ENCODE measurements at regions not wholly inside any gene's neighbourhood (a gene's known extent, or its start where the extent isn't known, plus 50 kb on each side); places are given as distances from the start of the nearest gene placed in this dataset.

DNA sequence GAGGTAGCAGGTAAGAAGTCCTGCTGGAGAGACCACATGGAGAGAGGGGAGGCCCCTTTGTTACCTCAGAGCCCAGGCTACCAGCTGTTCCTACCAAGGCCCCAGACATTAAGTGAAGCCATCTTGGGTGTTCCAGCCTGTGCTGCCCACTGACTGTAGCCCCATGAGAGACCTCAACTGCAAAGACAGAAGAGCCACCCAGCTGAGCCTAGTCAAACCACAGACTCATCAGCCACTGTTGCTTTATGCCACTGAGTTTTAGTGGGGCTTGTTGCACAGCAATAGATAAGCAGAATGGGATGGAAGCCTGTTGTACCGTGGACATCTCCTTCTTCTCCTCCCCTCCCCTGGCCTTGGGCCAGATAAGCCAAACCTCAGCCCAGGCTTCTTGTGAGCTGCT, 83.9 kb downstream of the ADRA2C start:
- no peak for DNase-seq
- Mint-ChIP-seq H3K4me1 (ENCODE audit: low read depth) (no peaks in the 10 kb centered on the region), H3K4me3 (no peak overlapping the region), H3K36me3 (ENCODE audit: low read depth) (no peaks in the 10 kb centered on the region), H3K9me3 (peaks cover 4% of the 10 kb centered on the region), H3K27ac (no peak overlapping the region), H3K27me3 (peaks cover 13% of the 10 kb centered on the region)
- POLR2A ChIA-PET, result no interaction called here
- intact Hi-C loops (cut with micrococcal nuclease), result no loop called here
- TF ChIP-seq, protein P1, sequence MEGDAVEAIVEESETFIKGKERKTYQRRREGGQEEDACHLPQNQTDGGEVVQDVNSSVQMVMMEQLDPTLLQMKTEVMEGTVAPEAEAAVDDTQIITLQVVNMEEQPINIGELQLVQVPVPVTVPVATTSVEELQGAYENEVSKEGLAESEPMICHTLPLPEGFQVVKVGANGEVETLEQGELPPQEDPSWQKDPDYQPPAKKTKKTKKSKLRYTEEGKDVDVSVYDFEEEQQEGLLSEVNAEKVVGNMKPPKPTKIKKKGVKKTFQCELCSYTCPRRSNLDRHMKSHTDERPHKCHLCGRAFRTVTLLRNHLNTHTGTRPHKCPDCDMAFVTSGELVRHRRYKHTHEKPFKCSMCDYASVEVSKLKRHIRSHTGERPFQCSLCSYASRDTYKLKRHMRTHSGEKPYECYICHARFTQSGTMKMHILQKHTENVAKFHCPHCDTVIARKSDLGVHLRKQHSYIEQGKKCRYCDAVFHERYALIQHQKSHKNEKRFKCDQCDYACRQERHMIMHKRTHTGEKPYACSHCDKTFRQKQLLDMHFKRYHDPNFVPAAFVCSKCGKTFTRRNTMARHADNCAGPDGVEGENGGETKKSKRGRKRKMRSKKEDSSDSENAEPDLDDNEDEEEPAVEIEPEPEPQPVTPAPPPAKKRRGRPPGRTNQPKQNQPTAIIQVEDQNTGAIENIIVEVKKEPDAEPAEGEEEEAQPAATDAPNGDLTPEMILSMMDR (IDR thresholded peaks at IDR 0.05), result no peak
- ATAC-seq, result no peak
- CTCF ChIA-PET, result no interaction called here

DNA sequence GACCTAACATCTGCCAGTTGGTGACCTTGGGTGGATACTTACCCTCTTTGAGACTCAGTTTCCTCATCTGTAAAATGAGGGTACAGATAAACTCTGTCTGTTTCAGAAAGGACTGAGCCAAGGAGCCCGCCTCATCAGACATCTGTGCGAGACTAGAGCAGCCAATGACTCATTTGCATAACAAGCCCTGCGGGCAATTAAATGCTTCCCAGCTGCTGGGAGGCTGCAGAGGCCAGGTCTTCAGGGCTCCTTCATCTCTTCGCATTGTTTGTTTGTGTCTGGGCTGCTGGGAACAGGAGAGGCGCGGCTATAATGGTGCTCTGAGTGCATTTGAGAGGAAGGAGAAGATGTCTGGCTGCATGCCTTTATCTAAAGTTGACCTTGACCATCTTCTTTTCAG, 85.0 kb downstream of the ADRA2C start:
- H3K4me1 Mint-ChIP-seq (ENCODE audit: low read depth), result no peaks in the 10 kb centered on the region
- intact Hi-C loops (cut with micrococcal nuclease), result no loop called here
- TF ChIP-seq, protein P1 (IDR thresholded peaks at IDR 0.05), result no peak
- H3K4me3 Mint-ChIP-seq, result no peak overlapping the region
- POLR2A ChIA-PET, result no interaction called here
- H3K9me3 Mint-ChIP-seq, result peaks cover 4% of the 10 kb centered on the region
- ATAC-seq (no peak), DNase-seq (no peak)
- H3K27ac Mint-ChIP-seq, result no peak overlapping the region
- peaks cover 18% of the 10 kb centered on the region for H3K27me3 Mint-ChIP-seq
- CTCF ChIA-PET, result no interaction called here
- no peaks in the 10 kb centered on the region for H3K36me3 Mint-ChIP-seq (ENCODE audit: low read depth)

DNA sequence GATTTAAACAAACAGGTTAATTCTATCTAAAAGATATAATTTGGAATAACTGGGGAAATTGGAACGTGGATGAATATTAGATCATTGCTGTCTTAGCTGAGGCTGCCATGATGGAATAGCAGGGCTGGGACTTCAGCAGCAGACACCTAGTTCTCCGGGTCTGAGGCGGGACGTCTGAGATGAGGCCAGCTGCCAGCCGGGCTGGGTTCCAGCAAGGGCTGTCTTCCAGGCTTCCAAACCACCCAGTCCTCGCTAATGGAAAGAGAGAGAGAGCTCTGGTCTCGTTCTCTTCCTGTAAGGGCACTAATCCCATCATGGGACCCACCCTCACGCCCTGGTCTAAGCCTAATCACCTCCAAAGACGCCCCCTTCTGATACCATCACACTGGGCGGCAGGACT, 85.7 kb downstream of the ADRA2C start:
- DNase-seq, result no peak
- Mint-ChIP-seq H3K27me3 (peaks cover 18% of the 10 kb centered on the region), H3K27ac (no peak overlapping the region), H3K36me3 (ENCODE audit: low read depth) (no peaks in the 10 kb centered on the region), H3K4me1 (ENCODE audit: low read depth) (no peaks in the 10 kb centered on the region), H3K9me3 (peaks cover 4% of the 10 kb centered on the region), H3K4me3 (no peak overlapping the region)
- ChIA-PET CTCF (no interaction called here), POLR2A (no interaction called here)
- TF ChIP-seq, protein P1 (IDR thresholded peaks at IDR 0.05), result no peak
- no peak for ATAC-seq
- intact Hi-C loops (cut with micrococcal nuclease), result no loop called here

DNA sequence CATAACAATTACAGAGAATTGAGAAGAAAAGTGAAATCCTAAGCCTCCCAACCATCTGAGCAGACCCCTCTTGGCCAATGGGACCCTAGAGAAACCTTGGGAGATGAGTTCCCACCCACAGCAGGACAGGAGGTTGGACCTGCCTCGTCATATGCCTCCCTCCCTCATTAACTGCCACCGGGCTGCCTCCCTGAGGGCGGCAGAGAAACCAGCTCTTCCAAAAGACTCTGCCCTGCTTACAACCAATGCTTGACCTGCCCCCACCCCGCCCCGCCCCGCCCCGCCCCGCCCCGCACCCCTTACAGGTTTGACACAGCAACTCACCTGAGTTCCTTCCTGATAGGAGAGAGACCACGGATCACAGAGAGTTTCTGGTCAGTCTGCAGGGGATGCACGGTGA, 86.1 kb downstream of the ADRA2C start:
- ATAC-seq, result no peak
- POLR2A ChIA-PET, result no interaction called here

DNA sequence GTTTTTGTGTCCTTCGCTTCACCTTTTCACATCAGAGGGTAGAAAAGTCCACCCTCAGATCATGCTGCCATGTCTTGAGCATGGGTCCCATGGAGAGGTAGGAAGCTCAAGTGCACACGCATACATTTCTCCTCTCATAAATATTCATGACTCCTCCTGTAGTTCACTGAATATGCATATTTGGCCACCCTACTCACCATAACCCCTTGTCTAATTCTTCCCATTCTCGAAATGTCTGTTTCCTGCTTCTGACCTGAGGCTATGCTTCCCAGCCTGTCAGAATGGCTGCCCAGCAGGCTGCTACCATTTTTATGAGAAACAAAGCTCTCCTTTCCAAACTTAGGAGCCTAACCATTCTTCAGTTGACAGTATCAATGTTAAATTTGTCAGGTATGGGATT, 86.5 kb downstream of the ADRA2C start:
- H3K4me1 Mint-ChIP-seq (ENCODE audit: low read depth), result no peaks in the 10 kb centered on the region
- H3K9me3 Mint-ChIP-seq, result peaks cover 4% of the 10 kb centered on the region
- no peaks in the 10 kb centered on the region for H3K36me3 Mint-ChIP-seq (ENCODE audit: low read depth)
- POLR2A ChIA-PET, result no interaction called here
- ATAC-seq (no peak), DNase-seq (no peak)
- H3K27me3 Mint-ChIP-seq, result peaks cover 18% of the 10 kb centered on the region
- CTCF ChIA-PET, result no interaction called here
- H3K27ac Mint-ChIP-seq, result no peak overlapping the region
- TF ChIP-seq, protein P1 (IDR thresholded peaks at IDR 0.05), result no peak
- no peak overlapping the region for H3K4me3 Mint-ChIP-seq
- intact Hi-C loops (cut with micrococcal nuclease), result no loop called here

More for the DNA sequence above, 86.1 kb downstream of the ADRA2C start:
- peaks cover 18% of the 10 kb centered on the region for H3K27me3 Mint-ChIP-seq
- TF ChIP-seq, protein P1 (IDR thresholded peaks at IDR 0.05), result no peak
- no peak overlapping the region for H3K4me3 Mint-ChIP-seq
- intact Hi-C loops (cut with micrococcal nuclease), result no loop called here
- no peak overlapping the region for H3K27ac Mint-ChIP-seq
- H3K9me3 Mint-ChIP-seq, result peaks cover 4% of the 10 kb centered on the region
- no peaks in the 10 kb centered on the region for H3K4me1 Mint-ChIP-seq (ENCODE audit: low read depth)
- DNase-seq, result no peak
- H3K36me3 Mint-ChIP-seq (ENCODE audit: low read depth), result no peaks in the 10 kb centered on the region
- CTCF ChIA-PET, result no interaction called here
